ENCODE measurements at regions not wholly inside any gene's neighbourhood (a gene's known extent, or its start where the extent isn't known, plus 50 kb on each side); places are given as distances from the start of the nearest gene placed in this dataset.

DNA sequence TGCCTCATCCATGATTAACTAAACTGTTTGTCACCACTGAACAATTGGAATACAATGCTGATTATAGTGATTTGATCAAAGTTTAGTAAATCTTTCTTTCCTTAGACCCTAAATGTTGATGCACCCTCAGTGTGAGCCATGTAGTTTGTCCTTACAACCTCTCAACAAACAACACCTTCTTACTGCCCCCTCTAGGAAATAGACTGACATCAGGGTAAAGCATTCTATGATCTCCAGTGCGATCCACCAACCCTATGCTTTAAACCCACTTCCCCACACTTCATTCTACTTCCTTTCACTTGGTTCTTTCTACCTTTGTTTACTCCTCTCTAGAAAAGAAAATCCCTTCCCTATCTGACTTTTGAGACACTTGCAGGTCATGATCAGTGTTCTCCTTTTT, 1842.5 kb upstream of the PRR20A start:
- TF ChIP-seq, protein P1, sequence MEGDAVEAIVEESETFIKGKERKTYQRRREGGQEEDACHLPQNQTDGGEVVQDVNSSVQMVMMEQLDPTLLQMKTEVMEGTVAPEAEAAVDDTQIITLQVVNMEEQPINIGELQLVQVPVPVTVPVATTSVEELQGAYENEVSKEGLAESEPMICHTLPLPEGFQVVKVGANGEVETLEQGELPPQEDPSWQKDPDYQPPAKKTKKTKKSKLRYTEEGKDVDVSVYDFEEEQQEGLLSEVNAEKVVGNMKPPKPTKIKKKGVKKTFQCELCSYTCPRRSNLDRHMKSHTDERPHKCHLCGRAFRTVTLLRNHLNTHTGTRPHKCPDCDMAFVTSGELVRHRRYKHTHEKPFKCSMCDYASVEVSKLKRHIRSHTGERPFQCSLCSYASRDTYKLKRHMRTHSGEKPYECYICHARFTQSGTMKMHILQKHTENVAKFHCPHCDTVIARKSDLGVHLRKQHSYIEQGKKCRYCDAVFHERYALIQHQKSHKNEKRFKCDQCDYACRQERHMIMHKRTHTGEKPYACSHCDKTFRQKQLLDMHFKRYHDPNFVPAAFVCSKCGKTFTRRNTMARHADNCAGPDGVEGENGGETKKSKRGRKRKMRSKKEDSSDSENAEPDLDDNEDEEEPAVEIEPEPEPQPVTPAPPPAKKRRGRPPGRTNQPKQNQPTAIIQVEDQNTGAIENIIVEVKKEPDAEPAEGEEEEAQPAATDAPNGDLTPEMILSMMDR (conservative IDR thresholded peaks at IDR 0.05), result no peak
- no peaks in the 10 kb centered on the region for H3K36me3 Mint-ChIP-seq
- H3K27ac Mint-ChIP-seq, result no peak overlapping the region
- no peak for DNase-seq (ENCODE audit: extremely low spot score, unreplicated experiment)
- no peaks in the 10 kb centered on the region for H3K27me3 Mint-ChIP-seq
- H3K9me3 Mint-ChIP-seq, result no peaks in the 10 kb centered on the region
- H3K4me3 Mint-ChIP-seq, result no peak overlapping the region
- H3K4me1 Mint-ChIP-seq (ENCODE audit: unreplicated experiment), result no peaks in the 10 kb centered on the region

DNA sequence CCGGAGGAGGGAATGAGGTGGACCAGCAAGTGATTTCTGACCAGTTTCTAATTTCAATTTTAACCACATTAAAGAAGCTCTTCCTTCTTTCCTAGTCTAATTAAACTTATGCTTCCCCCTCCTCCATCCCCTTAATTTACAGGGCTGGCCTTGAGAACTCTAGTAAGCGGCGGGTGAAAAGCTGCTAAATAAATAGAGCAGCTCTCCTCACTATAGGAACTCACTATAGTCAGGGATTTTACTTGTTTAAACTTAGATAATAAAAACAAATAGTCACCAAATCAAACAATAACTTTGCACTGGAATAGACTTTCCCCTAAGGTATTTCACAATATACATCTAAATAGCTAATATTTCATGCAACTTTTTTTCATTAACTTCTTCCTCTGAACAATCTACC, 1838.2 kb upstream of the PRR20A start:
- Mint-ChIP-seq H3K9me3 (no peaks in the 10 kb centered on the region), H3K4me3 (no peak overlapping the region), H3K27ac (no peak overlapping the region), H3K36me3 (no peaks in the 10 kb centered on the region), H3K27me3 (no peaks in the 10 kb centered on the region), H3K4me1 (ENCODE audit: unreplicated experiment) (no peaks in the 10 kb centered on the region)
- DNase-seq (ENCODE audit: extremely low spot score, unreplicated experiment), result no peak
- TF ChIP-seq, protein P1 (conservative IDR thresholded peaks at IDR 0.05), result no peak

DNA sequence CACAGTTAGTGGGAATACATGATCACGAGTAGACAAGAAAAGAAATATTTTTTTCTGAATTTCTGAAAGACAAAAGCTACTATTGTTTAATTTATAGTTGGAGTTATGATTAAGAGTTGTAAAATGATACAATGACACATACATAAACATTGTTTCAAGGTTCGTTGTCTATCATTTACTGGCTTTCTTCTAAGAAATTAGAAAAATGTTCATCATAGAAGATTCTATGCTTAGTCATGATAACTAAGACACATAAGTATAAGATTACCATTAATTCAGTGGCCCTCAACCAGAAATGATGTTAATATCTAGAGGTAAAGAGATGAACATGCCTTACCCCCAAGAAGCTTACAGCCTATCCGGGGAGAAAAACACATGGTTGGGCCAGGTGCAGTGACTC, 1832.8 kb upstream of the PRR20A start:
- Mint-ChIP-seq H3K9me3 (no peaks in the 10 kb centered on the region), H3K4me1 (ENCODE audit: unreplicated experiment) (no peaks in the 10 kb centered on the region), H3K27ac (no peak overlapping the region), H3K27me3 (no peaks in the 10 kb centered on the region), H3K36me3 (no peaks in the 10 kb centered on the region), H3K4me3 (no peak overlapping the region)
- DNase-seq (ENCODE audit: extremely low spot score, unreplicated experiment), result no peak
- TF ChIP-seq, protein P1 (conservative IDR thresholded peaks at IDR 0.05), result no peak

DNA sequence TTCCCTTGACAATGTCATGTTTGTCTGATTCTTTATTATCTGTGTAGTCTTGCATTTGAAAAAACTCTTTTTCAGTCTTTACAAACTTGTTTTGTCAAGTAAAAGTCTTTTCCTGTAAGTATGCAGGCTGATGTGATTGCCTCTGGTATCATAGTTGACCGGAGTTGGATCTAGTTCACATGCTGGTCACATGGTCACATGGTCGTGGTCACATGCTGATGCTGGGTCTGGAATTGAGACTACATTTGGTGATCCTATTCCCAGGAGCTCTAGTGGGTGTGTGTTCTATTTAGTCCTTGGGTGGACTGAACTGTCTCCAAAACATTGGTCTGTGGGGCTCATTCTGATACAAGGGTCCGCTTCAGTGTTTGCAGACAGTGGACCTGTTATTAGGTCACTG, 1798.8 kb upstream of the PRR20A start:
- DNase-seq (ENCODE audit: extremely low spot score, unreplicated experiment), result no peak
- no peaks in the 10 kb centered on the region for H3K36me3 Mint-ChIP-seq
- no peak overlapping the region for H3K4me3 Mint-ChIP-seq
- H3K27ac Mint-ChIP-seq, result no peak overlapping the region
- no peaks in the 10 kb centered on the region for H3K27me3 Mint-ChIP-seq
- TF ChIP-seq, protein P1 (conservative IDR thresholded peaks at IDR 0.05), result no peak
- H3K9me3 Mint-ChIP-seq, result no peaks in the 10 kb centered on the region
- H3K4me1 Mint-ChIP-seq (ENCODE audit: unreplicated experiment), result peaks cover 5% of the 10 kb centered on the region

DNA sequence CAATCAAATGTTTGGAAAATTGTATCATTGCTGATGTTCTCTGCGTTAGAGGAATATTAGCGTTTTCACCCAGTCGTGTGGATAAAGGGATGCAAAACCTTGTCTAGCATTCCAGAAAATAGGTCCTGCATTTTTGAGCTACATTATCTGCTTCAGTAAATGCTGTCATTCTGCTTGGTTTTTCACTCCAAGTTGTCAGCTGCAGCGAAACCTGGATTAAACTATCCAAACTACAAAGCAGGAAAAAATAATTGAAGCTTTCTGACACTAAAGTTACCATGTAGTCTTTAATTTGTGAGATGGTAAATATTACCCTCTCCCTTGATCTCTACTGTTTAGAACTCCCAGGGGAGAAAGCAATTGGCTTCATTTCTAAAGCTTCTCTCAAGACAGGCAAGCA, 1795.5 kb upstream of the PRR20A start:
- no peak for DNase-seq (ENCODE audit: extremely low spot score, unreplicated experiment)
- H3K27me3 Mint-ChIP-seq, result no peaks in the 10 kb centered on the region
- no peaks in the 10 kb centered on the region for H3K9me3 Mint-ChIP-seq
- TF ChIP-seq, protein P1 (conservative IDR thresholded peaks at IDR 0.05), result no peak
- H3K4me3 Mint-ChIP-seq, result no peak overlapping the region
- no peaks in the 10 kb centered on the region for H3K36me3 Mint-ChIP-seq
- no peak overlapping the region for H3K27ac Mint-ChIP-seq
- H3K4me1 Mint-ChIP-seq (ENCODE audit: unreplicated experiment), result peaks cover 5% of the 10 kb centered on the region

DNA sequence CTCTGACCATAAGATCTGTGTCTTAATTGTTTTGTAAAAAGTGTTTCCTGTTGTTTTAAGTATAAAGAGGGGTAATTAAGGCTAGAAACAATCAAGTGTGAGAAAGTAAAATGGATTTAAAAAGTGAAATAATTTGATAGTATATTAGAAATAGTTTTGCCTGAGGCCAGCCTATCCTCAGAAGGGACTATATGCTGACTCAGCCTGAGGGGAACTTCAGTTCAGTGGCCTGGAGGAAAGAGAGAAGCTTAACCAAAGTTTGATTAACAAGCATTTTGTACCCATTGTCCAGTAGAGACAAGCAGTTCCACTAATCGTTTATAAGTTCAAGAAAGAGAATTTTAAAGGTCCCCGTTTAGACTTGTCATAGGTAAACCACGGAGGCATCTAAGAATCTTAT, 1793.2 kb upstream of the PRR20A start:
- Mint-ChIP-seq H3K27me3 (no peaks in the 10 kb centered on the region), H3K4me1 (ENCODE audit: unreplicated experiment) (peaks cover 5% of the 10 kb centered on the region), H3K36me3 (no peaks in the 10 kb centered on the region), H3K4me3 (no peak overlapping the region), H3K27ac (no peak overlapping the region), H3K9me3 (no peaks in the 10 kb centered on the region)
- TF ChIP-seq, protein P1 (conservative IDR thresholded peaks at IDR 0.05), result no peak
- DNase-seq (ENCODE audit: extremely low spot score, unreplicated experiment), result no peak

Data from type B pancreatic cell (in vitro differentiated cells).